HCT116 (cell line): ENCODE measurements at regions not wholly inside any gene's neighbourhood (a gene's known extent, or its start where the extent isn't known, plus 50 kb on each side); places are given as distances from the start of the nearest gene placed in this dataset.
"Not testable (repeated sequence)": the region's sequence is repeated elsewhere in the genome, so short reads cannot be mapped to it uniquely, and the experiment has no call there.

Experiments used
- ATAC-seq: fragments of 200-7000 bp; cut with Tn5 transposase; 2 replicates; pipeline ENCODE4 v1.9.1; 2020; ENCODE audit warnings: mild to moderate bottlenecking, moderate library complexity
- BruUV-seq: library from RNA; stranded (reverse); fragments of 400-500 nt; replicated peaks from 2 replicates; lab custom pipeline; 2021; lab: Mats Ljungman, UMichigan
- CTCF ChIA-PET: fragments of 300-600 bp; sonication (Branson Sonifier 250); formaldehyde crosslinking; loops from one replicate; lab custom pipeline; 2021; ENCODE audit warnings: antibody characterized with exemption; lab: Charles Lee
- POLR2A ChIA-PET: fragments of 300-600, 350-600 bp; sonication (Branson Sonifier 250); formaldehyde crosslinking; loops from one replicate; lab custom pipeline; 2021; ENCODE audit warnings: antibody characterized with exemption; lab: Charles Lee
- RAD21 ChIA-PET, 2 experiments: fragments of 300-600 bp; sonication (Branson Sonifier 250); formaldehyde crosslinking; loops; one replicate each; lab custom pipeline; 2023; ENCODE audit warnings: low total read pairs in 2 of 2; ENCODE audit not compliant: uncharacterized antibody in 2 of 2, unreplicated experiment in 2 of 2, low non-redundant PET in 1 of 2; lab: Charles Lee
- DNase-seq: peaks from one replicate; pipeline ENCODE4 v3.0.0-alpha.2; 2010; ENCODE audit warnings: low read depth, low spot score
- H2AFZ ChIP-seq: fragments of 200-600 bp; shearing (Covaris generic), sonication (generic); 2 replicates; pipeline ENCODE4 v1.6.1; 2017; ENCODE audit warnings: low read depth, mixed run types, mixed read lengths, antibody characterized with exemption, low read length; ENCODE audit not compliant: poor library complexity, severe bottlenecking
- H3K27ac ChIP-seq: 2 replicates; pipeline ENCODE4 v1.5.1; 2012; ENCODE audit warnings: low read depth, low read length
- H3K27me3 ChIP-seq: fragments of 200-600 bp; sonication (generic); 2 replicates; pipeline ENCODE4 v1.6.1; 2016; ENCODE audit warnings: mixed run types, low read length, mixed read lengths; ENCODE audit not compliant: insufficient read depth
- H3K36me3 ChIP-seq, 2 experiments: fragments of 200-500 bp in 1 of 2; fragments of 200-600 bp in 1 of 2; sonication (Bioruptor generic) in 1 of 2; sonication (generic) in 1 of 2; 2 replicates each; pipeline versions ENCODE4 v1.5.1 to v1.6.1; 2014 to 2016; ENCODE audit warnings: low read length in 2 of 2, inconsistent platforms in 1 of 2, mixed read lengths in 1 of 2, mixed run types in 1 of 2; ENCODE audit not compliant: insufficient read depth in 2 of 2, control insufficient read depth in 1 of 2
- H3K4me1 ChIP-seq, 2 experiments: fragments of 200-600 bp in 1 of 2; sonication (generic) in 1 of 2; 2 replicates each; pipeline versions ENCODE4 v1.5.1 to v1.6.1; 2012 to 2017; ENCODE audit warnings: low read length in 2 of 2, inconsistent platforms in 1 of 2, mild to moderate bottlenecking in 1 of 2, mixed read lengths in 1 of 2, mixed run types in 1 of 2, moderate library complexity in 1 of 2; ENCODE audit not compliant: insufficient read depth in 2 of 2, control insufficient read depth in 1 of 2
- H3K4me2 ChIP-seq: fragments of 200-600 bp; sonication (generic); 2 replicates; pipeline ENCODE4 v1.6.1; 2017; ENCODE audit warnings: mixed run types, low read length, mixed read lengths
- H3K4me3 ChIP-seq, 2 experiments: fragments of 200-600 bp in 1 of 2; sonication (generic) in 1 of 2; replicated peaks in 1 of 2; 2 replicates each; pipeline ENCODE4 v1.5.1; 2011 to 2016; ENCODE audit warnings: low read length in 2 of 2, control low read depth in 1 of 2, low read depth in 1 of 2, mild to moderate bottlenecking in 1 of 2, mixed read lengths in 1 of 2, mixed run types in 1 of 2
- H3K79me2 ChIP-seq: fragments of 200-600 bp; sonication (generic); 2 replicates; pipeline ENCODE4 v1.6.1; 2017; ENCODE audit warnings: mild to moderate bottlenecking, mixed run types, low read length, moderate library complexity, mixed read lengths; ENCODE audit not compliant: insufficient read depth
- H3K9ac ChIP-seq: fragments of 200-600 bp; sonication (generic); 2 replicates; pipeline ENCODE4 v1.6.1; 2016; ENCODE audit warnings: low read length, mixed read lengths
- H3K9me2 ChIP-seq: fragments of 200-600 bp; sonication (generic), shearing (Covaris generic); 2 replicates; pipeline ENCODE4 v1.6.1; 2017; ENCODE audit warnings: mixed run types, mild to moderate bottlenecking, moderate library complexity; ENCODE audit not compliant: insufficient read depth
- H3K9me3 ChIP-seq, 2 experiments: fragments of 200-500 bp in 1 of 2; fragments of 200-600 bp in 1 of 2; sonication (Bioruptor generic) in 1 of 2; sonication (generic) in 1 of 2; 2 replicates each; pipeline ENCODE4 v1.6.1; 2014 to 2017; ENCODE audit warnings: low read length in 2 of 2, mixed read lengths in 2 of 2, inconsistent platforms in 1 of 2, low read depth in 1 of 2, mild to moderate bottlenecking in 1 of 2, mixed run types in 1 of 2, moderate library complexity in 1 of 2; ENCODE audit not compliant: control insufficient read depth in 1 of 2, insufficient read depth in 1 of 2
- H4K20me1 ChIP-seq: fragments of 200-600 bp; sonication (generic), shearing (Covaris generic); 2 replicates; pipeline ENCODE4 v1.6.1; 2017; ENCODE audit warnings: mixed run types, mild to moderate bottlenecking, moderate library complexity; ENCODE audit not compliant: insufficient read depth
- RAD21 ChIP-seq: IDR thresholded peaks from 2 replicates; pipeline ENCODE4 v1.6.1; 2012; ENCODE audit warnings: low read depth, mild to moderate bottlenecking
- ZFX ChIP-seq: fragments of 450-650 bp; IDR thresholded peaks from 2 replicates; pipeline ENCODE4 v1.6.1; 2017
- intact Hi-C: fragments of 100-400 bp; cut with micrococcal nuclease; formaldehyde crosslinking; loops from 2 replicates; pipeline ENCODE4 v1.10.0; 2022

DNA sequence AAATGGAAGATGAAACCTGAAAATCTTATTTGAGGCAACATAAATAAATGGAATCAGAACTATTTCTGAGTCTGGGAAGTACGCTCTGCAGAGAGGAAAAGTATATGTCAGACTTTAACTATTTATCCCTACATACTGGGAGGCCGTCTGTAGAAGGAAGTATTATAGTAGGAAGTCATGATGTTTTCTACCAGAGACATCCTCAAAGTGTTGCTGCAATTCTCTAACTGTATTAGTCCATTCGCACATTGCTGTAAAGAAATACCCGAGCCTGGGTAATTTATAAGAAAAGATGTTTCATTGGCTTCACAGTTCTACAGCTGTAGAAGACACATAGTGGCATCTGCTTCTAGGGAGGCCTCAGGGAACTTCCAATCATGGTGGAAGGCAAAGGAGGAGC lies 88.7 kb upstream of the TBL1X start:
- no peak overlapping the region for H3K9ac ChIP-seq
- no peak overlapping the region for H3K27ac ChIP-seq
- no peak overlapping the region for H3K4me2 ChIP-seq
- H3K36me3 ChIP-seq: no peaks in the 10 kb centered on the region
- no peaks in the 10 kb centered on the region for H4K20me1 ChIP-seq
- H3K4me1 ChIP-seq: peaks cover 12 to 14% of the 10 kb centered on the region in 2 experiments
- no peaks in the 10 kb centered on the region for H3K79me2 ChIP-seq
- CTCF ChIA-PET: no interaction called here
- H3K9me2 ChIP-seq: no peaks in the 10 kb centered on the region
- RAD21 ChIA-PET: interaction anchor here in 1 of 2 experiments (0.8 kb wide), 1 partner anchor 174 kb away, joined by 3 read pairs; no protein-coding TSS in a partner anchor
- no TSS peak for BruUV-seq
- ATAC-seq (no peak), DNase-seq (no peak)
- H3K27me3 ChIP-seq: no peaks in the 10 kb centered on the region
- no peaks in the 10 kb centered on the region for H3K9me3 ChIP-seq
- POLR2A ChIA-PET: no interaction called here
- TF ChIP-seq RAD21 (no peak), ZFX (no peak)
- intact Hi-C loops: no loop called here
- H3K4me3 ChIP-seq: no peak overlapping the region
- no peak overlapping the region for H2AFZ ChIP-seq

DNA sequence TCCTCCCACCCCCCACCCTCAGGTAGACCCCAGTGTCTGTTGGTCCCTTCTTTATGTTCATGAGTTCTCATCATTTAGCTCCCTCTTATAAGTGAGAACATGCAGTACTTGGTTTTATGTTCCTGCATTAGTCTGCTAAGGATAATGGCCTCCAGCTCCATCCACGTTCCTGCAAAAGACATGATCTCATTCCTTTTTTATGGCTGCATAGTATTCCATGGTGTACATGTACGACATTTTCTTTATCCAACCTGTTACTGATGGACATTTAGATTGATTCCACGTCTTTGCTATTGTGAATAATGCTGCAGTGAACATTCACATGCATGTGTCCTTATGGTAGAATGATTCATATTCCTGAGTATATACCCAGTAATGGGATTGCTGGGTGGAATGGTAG lies 87.6 kb upstream of the TBL1X start:
- H3K9ac ChIP-seq, CTCF ChIA-PET, H3K27ac ChIP-seq, H3K4me2 ChIP-seq, H3K36me3 ChIP-seq, H4K20me1 ChIP-seq, BruUV-seq, H3K4me3 ChIP-seq, H3K79me2 ChIP-seq, POLR2A ChIA-PET, ATAC-seq, DNase-seq, H3K27me3 ChIP-seq, H3K9me3 ChIP-seq, intact Hi-C loops, H2AFZ ChIP-seq, H3K9me2 ChIP-seq: not testable (repeated sequence)
- RAD21 ChIA-PET: interaction anchor here in 1 of 2 experiments (0.8 kb wide), 1 partner anchor 173 kb away, joined by 3 read pairs; no protein-coding TSS in a partner anchor
- peaks cover 12 to 14% of the 10 kb centered on the region in 2 experiments for H3K4me1 ChIP-seq
